ENCODE measurements at regions not wholly inside any gene's neighbourhood (a gene's known extent, or its start where the extent isn't known, plus 50 kb on each side); places are given as distances from the start of the nearest gene placed in this dataset.

GRCh38 chr6:146896960-146897701 is 298.4 kb downstream of the ADGB start:
- TF ChIP-seq CTCF (IDR thresholded peaks at IDR 0.05; ENCODE audit: control insufficient read depth, insufficient read depth, low read depth, low read length, missing control alignments), result no peak
- no peak overlapping the region for H3K4me3 ChIP-seq (ENCODE audit: control insufficient read depth, low read depth, low read length)
- DNase-seq (ENCODE audit: low read depth), result no peak

- DNase-seq (ENCODE audit: low read depth), result no peak
- no peak for TF ChIP-seq CTCF (IDR thresholded peaks at IDR 0.05; ENCODE audit: control insufficient read depth, insufficient read depth, low read depth, low read length, missing control alignments)
- H3K4me3 ChIP-seq (ENCODE audit: control insufficient read depth, low read depth, low read length), result no peak overlapping the region
These were observed 299.5 kb downstream of the ADGB start for GRCh38 chr6:146898069-146898887.

- TF ChIP-seq CTCF (IDR thresholded peaks at IDR 0.05; ENCODE audit: control insufficient read depth, insufficient read depth, low read depth, low read length, missing control alignments), result no peak
- no peak overlapping the region for H3K4me3 ChIP-seq (ENCODE audit: control insufficient read depth, low read depth, low read length)
- no peak for DNase-seq (ENCODE audit: low read depth)
These were observed 300.1 kb downstream of the ADGB start for GRCh38 chr6:146898888-146899227.

DNA sequence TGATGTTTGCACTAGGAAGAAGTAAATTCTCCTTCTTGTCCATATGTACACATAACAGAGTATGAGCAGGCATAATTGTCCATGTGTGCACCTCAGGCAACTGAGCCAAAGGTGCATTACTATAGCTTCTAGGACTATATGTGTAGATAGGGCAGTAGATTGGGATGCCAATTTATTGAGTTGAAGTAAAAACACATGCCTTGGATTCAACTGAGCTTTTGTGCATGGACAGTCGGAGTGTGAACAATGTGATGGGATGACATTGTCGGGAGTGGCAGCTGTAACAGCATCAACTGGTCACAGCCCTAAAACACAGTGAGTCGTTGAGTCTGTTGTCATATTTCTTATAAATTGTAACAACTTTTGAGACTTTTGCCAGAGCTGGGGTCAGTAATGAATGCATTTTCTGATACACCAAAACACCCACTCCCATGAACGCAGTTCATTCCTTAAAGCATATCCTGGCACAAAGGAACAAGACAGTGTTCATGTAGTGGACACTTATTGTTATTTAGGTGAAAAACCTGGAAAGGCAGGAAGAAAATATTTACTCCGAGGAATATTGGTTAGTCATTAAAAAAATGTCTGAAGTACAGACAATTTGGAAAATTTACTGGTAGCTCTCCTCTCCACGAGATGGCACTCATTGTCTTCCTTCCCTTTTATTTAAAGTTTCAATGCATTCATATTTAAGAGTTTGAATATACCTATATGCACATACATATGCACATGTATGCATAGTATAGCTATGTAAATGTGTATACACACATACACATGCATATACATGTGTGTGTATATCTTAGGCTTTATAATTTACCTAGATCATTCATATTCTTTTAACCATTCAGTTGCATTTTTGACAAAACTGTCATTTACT is 302.0 kb upstream of the STXBP5 start:
- TF ChIP-seq CTCF (IDR thresholded peaks at IDR 0.05; ENCODE audit: control insufficient read depth, insufficient read depth, low read depth, low read length, missing control alignments), result peak; percentile 55
- DNase-seq (ENCODE audit: low read depth), result no peak
- H3K4me3 ChIP-seq (ENCODE audit: control insufficient read depth, low read depth, low read length), result no peak overlapping the region

DNA sequence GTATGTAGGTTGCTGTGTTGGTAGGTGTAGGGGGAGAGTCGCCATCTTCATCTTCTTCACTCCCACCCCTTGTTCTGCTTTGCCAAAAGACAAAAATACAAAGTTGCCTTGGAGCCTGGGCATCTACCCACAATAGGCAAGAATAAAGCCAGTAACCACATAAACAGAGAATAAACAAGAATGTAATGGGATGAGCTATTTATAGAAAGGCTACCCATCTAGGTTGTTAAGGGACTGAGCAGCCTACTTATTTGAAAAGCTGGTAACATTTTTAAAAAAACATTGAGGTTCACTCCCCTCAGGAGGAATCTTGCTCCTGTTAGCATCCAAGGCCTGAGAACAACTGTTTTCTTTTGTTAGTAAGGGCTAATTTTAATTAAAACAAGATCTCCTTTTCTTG is 301.4 kb upstream of the STXBP5 start:
- no peak for TF ChIP-seq CTCF (IDR thresholded peaks at IDR 0.05; ENCODE audit: control insufficient read depth, insufficient read depth, low read depth, low read length, missing control alignments)
- no peak overlapping the region for H3K4me3 ChIP-seq (ENCODE audit: control insufficient read depth, low read depth, low read length)

GRCh38 chr6:146903451-146903850 is 300.8 kb upstream of the STXBP5 start:
- no peak for TF ChIP-seq CTCF (IDR thresholded peaks at IDR 0.05; ENCODE audit: control insufficient read depth, insufficient read depth, low read depth, low read length, missing control alignments)
- H3K4me3 ChIP-seq (ENCODE audit: control insufficient read depth, low read depth, low read length), result no peak overlapping the region
- DNase-seq (ENCODE audit: low read depth), result no peak

More for the DNA sequence above, 301.4 kb upstream of the STXBP5 start:
- no peak for DNase-seq (ENCODE audit: low read depth)
